Omental fat pad (tissue), 3 donors: ENCODE measurements at regions not wholly inside any gene's neighbourhood (a gene's known extent, or its start where the extent isn't known, plus 50 kb on each side); places are given as distances from the start of the nearest gene placed in this dataset.

Experiments used
- ATAC-seq: fragments of 150-250 bp; one replicate; pipeline ENCODE4 v1.9.1; 2016; ENCODE audit warnings: mild to moderate bottlenecking, moderate library complexity; ENCODE audit not compliant: low FRiP score
- DNase-seq: peaks from one replicate; pipeline ENCODE4 v3.0.0-alpha.2; 2019; ENCODE audit warnings: low spot score
- CTCF ChIP-seq, 3 donors: fragments of 450-650 bp; IDR thresholded peaks; one replicate each; pipeline ENCODE4 v1.5.1; 2016 to 2017; ENCODE audit warnings: antibody characterized with exemption in 3 of 3, mild to moderate bottlenecking in 3 of 3, moderate library complexity in 2 of 3

GRCh38 chr4:101730291-101731117 lies 60.0 kb upstream of the BANK1 start:
- ATAC-seq: no peak
- peak; percentile 35 for DNase-seq
- TF ChIP-seq CTCF (IDR thresholded peaks at IDR 0.05): no peak

GRCh38 chr4:101727238-101727637 lies 63.3 kb upstream of the BANK1 start:
- DNase-seq (no peak), ATAC-seq (no peak)
- TF ChIP-seq CTCF (IDR thresholded peaks at IDR 0.05): no peak

GRCh38 chr4:101724093-101724492 lies 66.4 kb upstream of the BANK1 start:
- no peak for TF ChIP-seq CTCF (IDR thresholded peaks at IDR 0.05)
- no peak for DNase-seq
- ATAC-seq: no peak

GRCh38 chr4:101718810-101719209 lies 71.7 kb upstream of the BANK1 start:
- ATAC-seq (no peak), DNase-seq (no peak)
- TF ChIP-seq CTCF (IDR thresholded peaks at IDR 0.05): no peak

GRCh38 chr4:101711590-101712260 lies 78.8 kb upstream of the BANK1 start:
- ATAC-seq (no peak), DNase-seq (no peak)
- no peak for TF ChIP-seq CTCF (IDR thresholded peaks at IDR 0.05)

- no peak for ATAC-seq
- DNase-seq: no peak
- TF ChIP-seq CTCF (IDR thresholded peaks at IDR 0.05): no peak
Observed at GRCh38 chr4:101710806-101711205, 79.7 kb upstream of the BANK1 start.
